ENCODE measurements at regions not wholly inside any gene's neighbourhood (a gene's known extent, or its start where the extent isn't known, plus 50 kb on each side); places are given as distances from the start of the nearest gene placed in this dataset.
"Not testable (repeated sequence)": the region's sequence is repeated elsewhere in the genome, so short reads cannot be mapped to it uniquely, and the experiment has no call there.

DNA sequence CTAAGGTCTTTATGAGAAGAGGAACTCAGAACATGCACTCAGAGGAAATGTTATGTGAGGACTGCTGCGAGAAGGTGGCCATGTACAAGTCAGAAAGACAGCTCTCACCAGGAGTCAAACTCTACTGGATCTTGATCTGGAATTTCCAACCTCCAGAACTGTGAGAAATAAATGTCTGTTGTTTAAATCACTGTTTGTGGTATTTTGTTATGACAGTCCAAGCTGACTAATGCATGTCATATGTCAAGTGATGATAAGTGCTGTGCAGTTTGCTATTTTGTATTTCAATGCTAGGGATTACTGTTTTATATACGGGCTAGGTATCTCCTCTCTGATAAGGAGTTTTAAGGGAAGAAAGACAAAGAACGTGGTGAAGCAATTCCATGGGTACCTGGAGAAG, 162.3 kb downstream of the CPEB2 start:
- no peak for DNase-seq

DNA sequence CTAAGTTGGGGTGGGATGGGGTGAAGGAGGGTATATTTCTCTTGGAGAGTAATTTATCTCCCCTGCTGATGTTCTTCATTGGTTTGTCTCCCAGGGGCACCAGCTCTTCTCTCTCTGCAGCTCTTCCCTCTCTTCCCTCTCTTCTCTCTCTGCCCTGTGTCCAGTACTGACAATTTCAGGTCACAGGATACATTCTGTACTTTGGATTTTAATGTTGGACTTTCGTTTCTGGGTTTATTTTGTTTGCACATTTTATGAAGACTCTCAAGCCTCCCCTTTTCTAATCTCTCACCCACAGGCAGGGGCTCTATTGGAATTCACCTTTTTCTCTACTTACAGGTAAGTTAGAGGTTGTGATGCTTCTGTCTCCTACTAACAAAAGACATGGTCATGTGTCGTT, 165.5 kb downstream of the CPEB2 start:
- no peak for DNase-seq

DNA sequence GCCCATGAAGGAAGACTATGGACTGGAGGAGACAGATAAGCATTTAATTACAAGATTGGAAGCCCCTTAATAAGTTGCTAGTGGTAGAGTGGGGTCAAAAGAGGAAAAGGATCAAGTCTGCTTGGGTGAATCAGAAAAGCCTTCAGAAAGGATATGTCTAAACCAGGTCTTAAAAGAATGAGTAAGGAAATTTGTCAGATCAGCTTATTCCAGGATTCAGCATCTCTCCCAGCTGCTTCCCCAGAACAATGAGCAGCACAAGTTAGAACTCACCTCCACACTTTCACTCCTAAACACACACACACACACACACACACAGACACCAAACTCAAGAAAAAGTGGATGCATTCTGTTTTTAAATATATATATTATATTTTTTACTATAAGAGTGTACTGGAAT, 166.5 kb downstream of the CPEB2 start:
- DNase-seq: no peak

DNA sequence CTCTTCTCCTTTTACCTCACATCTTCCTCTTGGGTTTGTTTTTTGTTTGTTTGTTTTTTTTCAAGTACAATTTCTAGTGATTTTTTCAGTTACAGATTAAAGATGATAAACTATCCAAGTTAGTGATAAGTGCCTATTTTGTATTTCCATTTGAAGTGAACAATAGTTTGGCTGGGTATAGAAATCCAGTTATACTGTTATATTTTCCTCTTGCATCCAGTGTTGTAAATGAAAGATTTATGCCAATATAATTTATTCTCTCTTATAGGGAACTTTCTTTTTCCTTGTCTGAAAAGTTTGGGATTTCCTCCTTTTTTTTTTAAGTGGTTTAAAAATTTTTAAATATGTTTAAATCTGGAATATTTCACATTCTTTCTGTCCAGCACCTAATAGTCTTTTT, 169.4 kb downstream of the CPEB2 start:
- no peak for DNase-seq

DNA sequence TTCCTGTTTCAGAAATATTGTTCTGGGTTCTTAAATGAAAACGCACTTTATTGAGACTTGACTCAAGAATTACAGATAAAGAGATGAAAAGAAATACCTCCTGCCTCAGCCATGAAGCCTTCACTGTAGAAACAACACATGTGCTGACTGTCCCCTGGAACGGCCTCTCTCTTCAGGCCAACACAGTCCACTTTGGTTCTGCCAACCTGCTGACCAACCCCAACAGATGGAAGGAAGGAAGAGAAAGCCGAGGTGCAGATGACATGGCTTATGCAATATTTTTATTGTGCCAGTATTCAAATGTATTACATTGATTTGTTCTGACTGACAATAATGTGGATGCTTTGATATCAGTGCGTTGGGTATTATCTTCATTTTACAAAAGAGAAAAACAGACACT, 171.0 kb downstream of the CPEB2 start:
- no peak for DNase-seq

DNA sequence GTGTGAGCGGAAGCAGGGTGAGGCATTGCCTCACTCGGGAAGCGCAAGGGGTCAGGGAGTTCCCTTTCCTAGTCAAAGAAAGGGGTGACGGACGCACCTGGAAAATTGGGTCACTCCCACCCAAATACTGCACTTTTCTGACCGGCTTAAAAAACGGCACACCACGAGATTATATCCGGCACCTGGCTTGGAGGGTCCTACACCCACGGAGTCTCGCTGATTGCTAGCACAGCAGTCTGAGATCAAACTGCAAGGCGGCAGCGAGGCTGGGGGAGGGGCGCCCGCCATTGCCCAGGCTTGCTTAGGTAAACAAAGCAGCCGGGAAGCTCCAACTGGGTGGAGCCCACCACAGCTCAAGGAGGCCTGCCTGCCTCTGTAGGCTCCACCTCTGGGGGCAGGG, 171.9 kb downstream of the CPEB2 start:
- not testable (repeated sequence) for DNase-seq

DNA sequence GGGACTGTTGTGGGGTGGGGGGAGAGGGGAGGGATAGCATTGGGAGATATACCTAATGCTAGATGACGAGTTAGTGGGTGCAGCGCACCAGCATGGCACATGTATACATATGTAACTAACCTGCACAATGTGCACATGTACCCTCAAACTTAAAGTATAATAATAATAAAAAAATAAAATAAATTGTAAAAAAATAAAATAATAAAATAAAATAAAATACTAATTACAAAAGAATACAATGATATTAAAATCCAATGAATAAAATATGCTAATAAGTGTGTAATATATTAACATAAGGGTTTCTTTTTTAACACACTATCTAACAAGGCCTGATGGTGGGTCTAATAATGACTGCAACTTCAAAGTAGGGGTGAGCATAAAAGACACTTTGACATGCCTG, 177.6 kb downstream of the CPEB2 start:
- DNase-seq: not testable (repeated sequence)

DNA sequence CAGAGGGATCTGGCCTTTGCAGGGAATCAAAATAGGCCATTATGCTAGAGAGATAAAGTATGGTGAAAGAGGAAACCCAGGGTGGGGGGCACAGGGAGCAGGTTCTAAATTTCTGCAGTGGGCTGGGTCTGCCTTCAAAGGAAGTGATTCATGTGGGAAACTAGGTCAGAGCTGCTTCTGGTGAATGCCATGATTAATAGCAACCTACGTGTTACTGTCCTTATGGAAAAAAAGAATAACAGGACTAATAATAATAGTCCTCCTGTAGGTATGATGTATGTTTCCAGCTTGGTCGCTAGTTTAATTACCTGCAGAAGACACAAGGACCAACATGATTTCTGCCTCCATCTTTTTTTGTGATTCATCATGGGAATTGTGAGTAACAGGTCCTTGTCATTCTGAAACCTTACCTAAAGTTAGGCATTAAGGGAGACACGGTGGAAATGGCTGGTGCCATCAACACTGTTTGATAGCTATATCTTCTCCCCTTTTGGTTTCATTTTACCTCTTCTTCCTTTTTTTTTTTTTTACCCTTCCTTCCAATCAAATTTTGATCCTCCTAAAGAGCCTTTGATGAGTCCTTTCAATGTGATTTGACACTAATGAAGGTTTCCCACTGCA, 180.4 kb downstream of the CPEB2 start:
- no peak for DNase-seq

DNA sequence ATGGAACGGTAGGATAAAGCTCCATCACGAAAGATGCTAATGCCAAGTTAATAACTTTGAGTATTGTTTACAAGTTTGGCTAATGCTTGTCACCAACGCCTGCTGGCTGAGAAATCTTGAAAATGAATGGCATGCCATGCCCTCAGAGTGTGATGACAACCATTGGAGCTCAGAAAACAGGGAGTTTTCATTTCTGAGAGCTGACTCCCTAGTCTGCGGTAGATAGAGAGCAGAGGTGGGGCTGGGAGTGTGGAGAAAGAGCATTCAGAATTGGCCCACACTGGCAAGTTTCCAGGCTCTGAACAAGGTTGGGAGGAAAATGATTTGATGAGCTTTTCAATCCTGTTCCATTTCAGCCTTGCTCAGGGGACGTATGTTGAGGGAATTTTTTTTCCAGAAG, 183.9 kb downstream of the CPEB2 start:
- DNase-seq: no peak

DNA sequence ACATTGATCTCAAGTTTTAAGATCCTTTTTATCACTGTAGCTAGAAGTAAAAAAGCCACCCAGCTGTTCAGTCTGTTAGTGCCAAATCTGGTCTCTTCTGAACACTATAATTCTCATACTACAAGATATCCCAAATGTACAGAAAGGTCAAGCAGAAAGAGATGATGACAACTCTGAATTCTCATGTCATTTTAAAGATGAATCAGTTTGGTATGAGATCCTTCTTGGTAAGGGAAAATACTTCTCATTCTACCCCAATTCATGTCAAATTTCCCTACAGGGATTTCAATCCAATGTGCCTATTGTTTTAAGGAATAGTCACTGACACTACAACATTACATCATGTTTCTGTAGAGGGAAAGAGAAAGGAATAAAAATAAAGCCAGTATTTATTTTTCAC, 184.5 kb downstream of the CPEB2 start:
- no peak for DNase-seq

DNA sequence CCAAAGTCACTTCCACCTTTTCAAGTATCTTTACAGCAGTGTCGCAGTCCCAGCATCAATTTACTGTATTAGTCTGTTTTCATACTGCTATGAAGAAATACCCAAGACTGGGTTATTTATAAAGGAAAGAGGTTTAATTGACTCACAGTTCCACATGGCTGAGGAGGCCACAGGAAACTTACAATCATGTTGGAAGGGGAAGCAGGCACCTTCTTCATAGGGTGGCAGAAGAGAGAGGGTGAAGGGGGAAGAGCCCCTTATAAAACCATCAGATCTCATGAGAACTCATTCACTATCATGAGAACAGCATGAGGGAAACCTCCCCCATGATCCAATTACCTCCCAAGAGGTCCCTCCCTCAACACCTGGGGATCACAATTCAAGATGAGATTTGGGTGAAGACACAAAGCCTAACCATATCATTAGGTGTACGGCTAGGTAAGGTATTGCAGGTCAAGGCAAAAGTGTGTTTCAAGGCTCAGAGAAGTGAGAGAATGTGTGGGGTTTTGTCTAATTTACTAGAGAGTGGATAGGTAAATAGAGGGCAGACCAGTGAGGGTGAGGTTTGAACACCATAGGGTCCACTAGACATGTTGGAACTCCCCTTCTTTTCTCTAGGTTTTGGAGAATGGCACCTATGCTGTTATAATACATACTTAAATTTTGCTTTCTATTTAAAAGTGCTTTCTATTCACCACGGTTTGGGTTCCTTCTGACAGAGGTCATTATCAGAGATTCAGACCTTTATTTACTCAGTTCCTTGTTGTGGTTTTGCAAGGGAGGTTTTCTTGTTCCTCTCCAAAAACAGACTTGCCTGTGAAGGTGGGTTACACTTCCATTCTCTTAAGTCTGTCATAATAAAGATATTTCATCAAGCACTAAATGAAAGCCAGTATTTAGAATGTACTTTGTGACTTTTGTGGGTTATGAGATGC, 186.6 kb downstream of the CPEB2 start:
- DNase-seq: no peak

DNA sequence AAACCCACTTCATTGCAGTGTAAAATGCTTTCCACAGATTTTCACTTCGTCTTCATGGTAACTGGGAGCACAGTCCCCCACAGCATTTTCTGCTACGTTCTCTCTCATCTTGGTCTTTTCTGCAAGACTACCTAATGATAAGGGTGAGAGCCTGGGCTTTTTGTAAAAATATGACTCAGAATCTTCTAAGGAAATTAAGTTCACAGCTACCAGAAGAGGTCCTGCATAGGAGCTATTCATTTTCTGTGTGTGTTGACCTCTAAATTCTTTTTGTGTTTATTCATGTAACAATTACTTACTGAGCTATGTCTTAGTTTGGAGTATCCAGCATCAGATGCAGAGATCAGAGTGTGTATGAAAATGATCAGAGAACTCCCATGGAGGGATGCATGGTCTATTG, 192.2 kb downstream of the CPEB2 start:
- DNase-seq: no peak

DNA sequence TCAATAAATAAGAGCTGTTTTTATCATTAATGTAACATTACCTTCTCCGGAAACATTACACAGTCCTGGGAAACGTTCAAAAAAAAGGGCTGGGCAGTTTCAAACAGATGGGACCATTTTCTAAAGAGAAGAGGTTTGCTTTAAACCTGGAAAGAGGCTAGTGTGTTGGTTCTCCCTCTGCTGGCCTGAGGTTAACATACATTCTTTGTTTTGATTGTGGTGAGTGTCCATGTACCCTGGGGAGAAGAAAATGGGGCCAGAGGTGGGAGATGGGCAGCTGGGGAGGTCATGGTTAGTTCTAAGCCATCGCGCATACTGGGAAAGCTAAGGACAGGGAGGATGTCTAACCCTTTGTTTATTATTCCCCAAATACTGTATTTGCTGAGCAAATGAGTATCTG, 194.7 kb downstream of the CPEB2 start:
- no peak for DNase-seq

DNA sequence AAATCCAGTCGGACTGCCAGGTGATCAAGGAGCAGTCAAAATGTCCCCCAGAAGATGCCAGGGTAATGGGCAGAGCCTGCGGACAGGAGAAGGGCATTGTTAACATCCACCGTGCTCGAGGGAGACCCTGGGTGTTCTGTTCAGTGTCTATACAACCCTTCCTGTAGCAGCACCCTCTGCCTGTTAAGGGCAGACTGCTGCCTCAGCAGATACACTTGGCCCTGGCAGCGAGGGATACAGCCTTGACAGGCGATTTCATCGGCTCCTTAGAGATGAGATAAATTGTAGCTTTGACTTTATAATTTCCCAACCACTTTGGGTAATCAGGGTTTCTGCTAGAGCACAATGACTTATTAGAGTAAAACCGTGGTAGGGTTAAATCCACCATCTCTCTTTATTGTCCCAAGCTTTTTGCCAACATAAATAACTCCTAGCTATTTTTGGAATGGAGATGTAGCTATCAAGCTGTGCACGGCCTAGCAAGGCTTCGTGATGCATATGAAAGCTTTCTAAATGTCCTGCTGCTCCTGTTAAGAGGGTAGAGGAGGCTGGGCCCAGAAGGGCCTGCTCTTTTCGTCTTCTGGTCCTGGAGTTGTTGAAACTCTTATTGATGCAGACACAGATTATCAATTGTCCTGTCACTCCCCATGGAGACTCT, 195.9 kb downstream of the CPEB2 start:
- no peak for DNase-seq

DNA sequence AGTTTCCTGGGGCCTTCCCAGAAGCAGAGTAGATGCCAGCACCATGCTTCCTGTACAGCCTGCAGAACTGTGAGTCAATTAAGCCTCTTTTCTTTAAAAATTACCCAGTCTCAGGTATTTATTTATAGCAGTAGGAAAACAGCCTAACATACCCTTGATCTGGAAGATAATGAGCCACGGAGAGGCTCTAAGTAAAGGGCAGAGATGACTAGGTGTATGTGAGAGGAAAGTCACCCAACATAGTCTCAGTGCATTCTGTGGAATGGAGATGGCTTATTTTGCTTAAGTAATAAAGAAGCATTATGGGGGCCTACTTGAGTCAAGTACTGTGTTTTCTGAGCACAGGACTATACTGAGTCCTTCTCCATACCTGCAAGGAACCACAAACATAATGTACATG, 199.5 kb downstream of the CPEB2 start:
- no peak for DNase-seq

DNA sequence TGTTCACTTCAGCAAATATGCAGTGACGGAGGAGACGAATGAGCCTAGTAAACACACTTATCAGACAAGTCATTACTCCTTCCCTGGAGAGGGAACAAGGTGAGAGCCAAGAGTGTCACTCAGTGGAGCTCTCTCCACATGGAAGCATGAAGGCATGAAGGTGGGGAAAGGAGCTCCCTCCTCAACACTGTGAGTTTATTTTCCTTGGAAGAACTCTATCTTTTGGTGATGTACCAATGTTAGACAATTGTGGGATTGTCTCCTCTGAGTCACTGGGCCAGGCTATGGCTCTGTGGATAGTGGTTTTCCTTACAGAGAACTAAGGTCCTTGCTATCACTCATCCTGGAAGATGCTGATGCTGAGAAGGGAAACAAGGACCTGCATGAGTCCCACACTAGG, 200.2 kb downstream of the CPEB2 start:
- DNase-seq: no peak

DNA sequence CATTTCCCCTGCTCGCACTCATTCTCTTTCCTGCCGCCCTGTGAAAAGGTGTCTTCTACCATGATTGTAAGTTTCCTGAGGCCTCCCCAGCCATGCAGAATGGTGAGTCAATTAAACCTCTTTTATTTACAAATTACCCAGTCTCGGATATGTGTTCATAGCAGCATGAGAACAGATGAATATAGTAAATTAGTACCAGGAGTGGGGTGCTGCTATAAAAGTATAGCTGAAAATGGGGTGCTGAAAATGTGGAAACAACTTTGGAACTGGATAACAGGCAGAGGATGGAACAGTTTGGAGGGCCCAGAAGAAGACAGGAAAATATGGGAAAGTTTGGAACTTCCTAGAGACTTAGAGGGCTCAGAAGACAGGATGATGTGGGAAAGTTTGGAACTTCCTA, 204.2 kb downstream of the CPEB2 start:
- DNase-seq: not testable (repeated sequence)

DNA sequence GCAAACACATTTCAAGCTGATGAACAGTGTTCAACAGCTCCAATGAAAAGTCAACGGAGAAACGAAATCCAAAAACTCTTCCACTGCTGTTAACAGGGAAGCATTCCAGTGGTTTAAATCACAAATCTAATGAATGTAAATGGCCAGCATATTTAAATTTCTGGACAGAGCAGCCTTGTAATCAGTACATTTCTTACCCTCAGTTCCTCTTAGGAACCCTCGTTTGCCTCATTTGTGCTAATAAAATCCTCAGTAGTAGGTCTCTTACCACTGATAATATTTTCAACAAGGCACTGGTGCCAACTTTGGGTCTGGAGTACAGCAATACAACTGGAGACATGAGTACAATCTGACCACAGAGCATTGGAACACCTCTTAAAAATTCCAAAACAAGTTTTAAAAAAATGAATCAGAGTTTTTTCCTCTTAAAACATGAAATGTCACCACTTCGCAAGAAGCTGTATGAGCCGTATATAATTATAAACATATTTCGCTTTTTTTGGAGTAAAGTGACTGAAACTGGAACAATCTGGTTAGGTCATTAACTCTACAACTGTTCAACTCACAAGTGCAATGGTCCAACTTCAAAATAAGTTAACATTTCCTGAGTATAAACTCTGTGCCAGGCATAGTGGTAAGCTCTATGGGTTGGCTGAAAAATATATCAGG, 211.2 kb downstream of the CPEB2 start:
- DNase-seq: no peak

DNA sequence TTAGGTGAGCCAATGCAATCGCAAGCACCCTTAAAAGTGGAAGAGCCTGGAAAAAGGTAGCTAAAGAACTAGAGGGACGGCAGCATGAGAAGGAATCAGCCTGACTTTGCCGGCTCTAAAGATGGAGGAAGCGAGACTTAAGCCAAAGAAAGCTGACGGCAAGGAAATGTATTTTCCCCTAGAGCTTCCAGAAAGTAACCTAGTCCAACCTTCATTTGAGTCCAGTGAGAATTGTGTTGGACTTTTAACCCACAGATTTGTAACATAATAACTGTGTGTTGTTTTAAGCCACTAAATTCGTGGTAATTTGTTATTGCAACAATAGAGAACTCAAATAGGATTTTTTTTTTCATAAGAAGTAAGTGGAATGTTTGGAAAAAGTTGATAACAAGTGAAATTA, 212.7 kb upstream of the C1QTNF7 start:
- DNase-seq: no peak

DNA sequence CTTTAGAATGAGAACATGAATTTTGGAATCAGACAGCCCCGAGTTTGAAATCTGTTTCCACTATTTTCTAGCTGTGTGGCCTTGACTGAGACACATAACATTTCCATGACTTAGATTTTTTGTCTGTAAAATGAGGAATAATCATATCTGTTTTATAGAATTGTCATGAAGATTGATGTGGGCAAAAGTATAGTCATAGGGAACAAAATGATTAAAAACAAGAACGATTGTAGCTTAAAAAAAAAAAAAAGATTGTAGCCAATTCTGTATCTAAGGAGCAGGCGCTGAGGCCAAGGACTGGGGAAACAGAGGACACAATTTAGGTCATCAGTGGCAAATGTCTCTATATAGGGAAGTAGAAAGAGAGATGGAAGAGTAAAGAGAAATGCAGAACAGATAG, 201.6 kb upstream of the C1QTNF7 start:
- DNase-seq: no peak

DNA sequence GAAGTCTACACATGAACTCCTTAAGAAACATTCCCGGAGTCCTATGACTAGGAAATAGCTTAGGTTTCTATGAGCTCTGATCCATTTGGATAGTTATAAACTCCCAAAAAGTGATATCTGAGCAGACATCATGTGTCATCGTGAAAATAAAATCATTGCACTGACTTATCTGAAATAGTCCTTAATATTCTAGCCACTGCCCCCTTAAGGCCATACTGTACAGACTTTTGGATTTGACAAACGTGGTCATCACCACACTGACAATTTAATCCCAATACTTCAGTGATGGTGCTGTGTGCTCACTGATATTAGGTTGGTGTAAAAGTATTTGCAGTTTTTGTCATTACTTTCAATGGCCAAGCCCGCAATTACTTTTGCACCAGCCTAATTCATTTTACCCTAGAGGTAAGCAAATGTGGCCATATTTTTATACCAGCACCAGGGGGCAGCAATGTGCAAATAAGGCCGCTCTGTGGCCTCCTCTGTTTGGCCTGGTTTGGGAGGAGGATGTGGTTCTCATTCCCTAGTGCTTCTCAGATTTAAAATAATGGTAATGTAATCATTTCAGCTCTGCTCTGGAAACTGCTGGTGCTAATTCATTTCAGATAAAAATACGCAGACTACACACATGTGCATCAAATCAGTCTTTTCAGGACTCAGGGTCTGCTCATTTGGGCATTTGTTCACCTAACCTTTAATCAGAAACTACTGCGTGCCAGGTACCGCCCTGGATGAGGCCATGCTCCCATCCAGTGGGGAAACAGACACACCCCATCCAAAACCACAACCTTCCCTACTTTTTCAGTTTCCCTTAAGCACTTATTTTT, 196.4 kb upstream of the C1QTNF7 start:
- DNase-seq: peak; percentile 10
